Keratinocyte (primary cell): ENCODE measurements at regions not wholly inside any gene's neighbourhood (a gene's known extent, or its start where the extent isn't known, plus 50 kb on each side); places are given as distances from the start of the nearest gene placed in this dataset.

ENCODE experiments used
- DNase-seq: peaks from one replicate; pipeline ENCODE4 v3.0.0-alpha.2; 2011; ENCODE audit warnings: low read depth, missing footprints, low spot score
- FAIRE-seq: peaks from 2 replicates; lab custom pipeline; 2011; peaks lifted over from hg19 to GRCh38; lab: Jason Lieb, UNC
- H2AFZ ChIP-seq: 2 replicates; pipeline ENCODE4 v1.6.0; 2012; ENCODE audit warnings: low read length, control low read depth, inconsistent platforms; ENCODE audit not compliant: control insufficient read depth
- H3K27ac ChIP-seq: 2 replicates; pipeline ENCODE4 v1.5.1; 2011; ENCODE audit warnings: low read length; ENCODE audit not compliant: control insufficient read depth, insufficient read depth
- H3K27me3 ChIP-seq: 3 replicates; pipeline ENCODE4 v1.6.0; 2011; ENCODE audit warnings: low read length; ENCODE audit not compliant: control insufficient read depth, insufficient read depth; ENCODE audit errors: extremely low read depth
- H3K36me3 ChIP-seq, 2 experiments: 2 replicates in 1 of 2; 3 replicates in 1 of 2; pipeline ENCODE4 v1.5.1; 2011; ENCODE audit warnings: low read length in 2 of 2, mild to moderate bottlenecking in 1 of 2; ENCODE audit not compliant: control insufficient read depth in 2 of 2, insufficient read depth in 2 of 2; ENCODE audit errors: extremely low read depth in 1 of 2
- H3K4me1 ChIP-seq: 3 replicates; pipeline ENCODE4 v1.5.1; 2011; ENCODE audit warnings: low read length; ENCODE audit not compliant: control insufficient read depth, insufficient read depth; ENCODE audit errors: extremely low read depth
- H3K4me2 ChIP-seq: 3 replicates; pipeline ENCODE4 v1.6.0; 2011; ENCODE audit warnings: low read depth, low read length; ENCODE audit not compliant: control insufficient read depth, insufficient read depth; ENCODE audit errors: extremely low read depth
- H3K4me3 ChIP-seq, 3 experiments: fragments of 200-600 bp in 1 of 3; sonication (generic) in 1 of 3; 2 replicates in 2 of 3; 3 replicates in 1 of 3; pipeline ENCODE4 v1.5.1; 2011 to 2016; ENCODE audit warnings: low read length in 3 of 3, mild to moderate bottlenecking in 3 of 3, control low read depth in 2 of 3, inconsistent platforms in 1 of 3, low read depth in 1 of 3, mixed read lengths in 1 of 3, mixed run types in 1 of 3, moderate library complexity in 1 of 3; ENCODE audit not compliant: control insufficient read depth in 2 of 3, insufficient read depth in 2 of 3; ENCODE audit errors: extremely low read depth in 1 of 3
- H3K79me2 ChIP-seq: 2 replicates; pipeline ENCODE4 v1.6.0; 2012; ENCODE audit warnings: low read length; ENCODE audit not compliant: control insufficient read depth, insufficient read depth
- H3K9ac ChIP-seq: 3 replicates; pipeline ENCODE4 v1.6.0; 2011; ENCODE audit warnings: low read length; ENCODE audit not compliant: control insufficient read depth, insufficient read depth; ENCODE audit errors: extremely low read depth
- H3K9me1 ChIP-seq: 3 replicates; pipeline ENCODE4 v1.6.0; 2011; ENCODE audit warnings: low read length; ENCODE audit not compliant: control insufficient read depth, insufficient read depth; ENCODE audit errors: extremely low read depth
- H3K9me3 ChIP-seq: 2 replicates; pipeline ENCODE4 v1.5.1; 2012; ENCODE audit warnings: low read depth, low read length; ENCODE audit not compliant: control insufficient read depth
- H4K20me1 ChIP-seq: 3 replicates; pipeline ENCODE4 v1.6.0; 2011; ENCODE audit warnings: low read length; ENCODE audit not compliant: control insufficient read depth, insufficient read depth; ENCODE audit errors: extremely low read depth
- CTCF ChIP-seq, 3 experiments: IDR thresholded peaks in 1 of 3; conservative IDR thresholded peaks in 1 of 3; optimal IDR thresholded peaks in 1 of 3; 2 replicates in 2 of 3; 3 replicates in 1 of 3; pipeline versions ENCODE3 to v1.5.1; 2011; ENCODE audit warnings: low read length in 3 of 3, mild to moderate bottlenecking in 3 of 3, moderate library complexity in 2 of 3, control low read depth in 1 of 3, inconsistent platforms in 1 of 3; ENCODE audit not compliant: insufficient read depth in 2 of 3; ENCODE audit errors: extremely low read depth in 1 of 3
- EZH2 ChIP-seq: IDR thresholded peaks from one replicate; pipeline ENCODE4 v1.6.1; 2012; ENCODE audit warnings: inconsistent platforms, mild to moderate bottlenecking, low read length, moderate library complexity
- dilution Hi-C: fragments of 300-500 bp; cut with MboI; formaldehyde crosslinking; loops from one replicate; pipeline ENCODE4 v1.7.0; 2020; ENCODE audit warnings: low sequenced_read_pairs; ENCODE audit not compliant: extremely low pct_ligation_motif_present

DNA sequence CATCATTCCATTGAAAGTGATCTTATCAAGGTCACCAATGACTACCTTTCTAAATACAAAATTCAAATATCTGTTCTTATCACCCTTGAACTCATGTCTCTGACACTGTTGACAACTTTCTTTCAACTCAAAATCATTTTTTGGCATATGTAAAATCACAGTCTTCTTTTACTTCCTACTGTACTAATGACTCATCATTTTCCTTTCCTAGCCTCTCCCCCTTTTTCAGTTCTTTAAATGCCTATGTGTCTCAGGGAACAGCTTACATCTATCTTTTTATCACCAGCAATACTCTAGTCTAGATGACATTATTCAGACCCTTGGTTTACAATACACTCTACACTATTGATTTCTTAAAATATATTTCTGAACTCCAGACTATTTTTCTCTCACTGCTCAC is 2220.7 kb upstream of the RAG2 start:
- no peaks in the 10 kb centered on the region for H3K27me3 ChIP-seq
- no peaks in the 10 kb centered on the region for H3K79me2 ChIP-seq
- FAIRE-seq (no peak), DNase-seq (no peak)
- H4K20me1 ChIP-seq = no peaks in the 10 kb centered on the region
- no peaks in the 10 kb centered on the region for H3K9me3 ChIP-seq
- H3K9ac ChIP-seq = no peak overlapping the region
- dilution Hi-C loops = no loop called here
- H3K4me3 ChIP-seq = no peak overlapping the region
- no peaks in the 10 kb centered on the region for H3K9me1 ChIP-seq
- no peaks in the 10 kb centered on the region for H3K36me3 ChIP-seq
- H3K4me1 ChIP-seq = no peaks in the 10 kb centered on the region
- no peak overlapping the region for H3K4me2 ChIP-seq
- no peak overlapping the region for H3K27ac ChIP-seq
- no peak for TF ChIP-seq EZH2
- no peak for TF ChIP-seq CTCF (optimal IDR thresholded peaks at IDR 0.05 in 1 of 3, IDR thresholded peaks at IDR 0.05 in 1 of 3, conservative IDR thresholded peaks at IDR 0.05 in 1 of 3; ENCODE audit: extremely low read depth in 1 of 3, insufficient read depth in 2 of 3, low read length in 3 of 3)
- no peak overlapping the region for H2AFZ ChIP-seq

DNA sequence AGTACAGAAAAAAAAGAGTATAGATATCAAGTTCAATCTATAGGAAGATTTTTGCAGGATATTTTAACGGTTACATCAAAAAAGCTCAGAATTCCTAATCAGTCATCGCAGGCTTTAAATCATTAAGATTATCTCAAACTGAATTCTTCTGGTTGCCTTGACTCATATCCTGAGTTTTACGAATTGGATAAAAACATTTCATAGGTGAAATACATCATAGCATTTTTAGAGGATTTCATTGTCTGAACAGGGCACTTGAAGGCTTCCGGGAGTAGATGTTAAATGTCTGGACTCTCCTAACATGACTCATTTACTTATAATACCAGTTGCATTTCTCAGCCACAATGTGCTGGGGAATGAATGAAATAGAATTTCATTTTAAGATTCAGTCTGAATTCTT is 2216.6 kb upstream of the RAG2 start:
- H3K4me1 ChIP-seq = no peaks in the 10 kb centered on the region
- H3K9me3 ChIP-seq = no peaks in the 10 kb centered on the region
- H2AFZ ChIP-seq = no peak overlapping the region
- no peaks in the 10 kb centered on the region for H3K27me3 ChIP-seq
- H3K27ac ChIP-seq = no peak overlapping the region
- FAIRE-seq (no peak), DNase-seq (no peak)
- no peaks in the 10 kb centered on the region for H3K9me1 ChIP-seq
- H3K79me2 ChIP-seq = no peaks in the 10 kb centered on the region
- no peak overlapping the region for H3K9ac ChIP-seq
- H3K36me3 ChIP-seq = no peaks in the 10 kb centered on the region
- H4K20me1 ChIP-seq = no peaks in the 10 kb centered on the region
- H3K4me3 ChIP-seq = no peak overlapping the region
- dilution Hi-C loops = no loop called here
- H3K4me2 ChIP-seq = no peak overlapping the region
- TF ChIP-seq CTCF (optimal IDR thresholded peaks at IDR 0.05 in 1 of 3, IDR thresholded peaks at IDR 0.05 in 1 of 3, conservative IDR thresholded peaks at IDR 0.05 in 1 of 3; ENCODE audit: extremely low read depth in 1 of 3, insufficient read depth in 2 of 3, low read length in 3 of 3) = no peak
- TF ChIP-seq EZH2 = no peak
